Amniotic epithelial cell (primary cell): ENCODE measurements at regions not wholly inside any gene's neighbourhood (a gene's known extent, or its start where the extent isn't known, plus 50 kb on each side); places are given as distances from the start of the nearest gene placed in this dataset.
"Not testable (repeated sequence)": the region's sequence is repeated elsewhere in the genome, so short reads cannot be mapped to it uniquely, and the experiment has no call there.

ENCODE experiments used
- DNase-seq: peaks from one replicate; pipeline ENCODE4 v3.0.0-alpha.2; 2010; ENCODE audit warnings: low read depth

- DNase-seq: peak; percentile 53
These were observed 100.4 kb upstream of the PMCH start for GRCh38 chr12:102298022-102298421.

- no peak for DNase-seq
These were observed 99.8 kb upstream of the PMCH start for GRCh38 chr12:102297412-102297811.

- no peak for DNase-seq
These were observed 96.9 kb upstream of the PMCH start for GRCh38 chr12:102294568-102294967.

- DNase-seq: peak; percentile 47
These were observed 94.1 kb upstream of the PMCH start for GRCh38 chr12:102291498-102292440.

GRCh38 chr12:102289702-102290101 lies 92.1 kb upstream of the PMCH start:
- not testable (repeated sequence) for DNase-seq

GRCh38 chr12:102281231-102281630 lies 83.6 kb upstream of the PMCH start:
- DNase-seq: no peak

- DNase-seq: not testable (repeated sequence)
These were observed 58.1 kb upstream of the PMCH start for GRCh38 chr12:102255687-102256086.

GRCh38 chr12:102251005-102251404 lies 53.4 kb upstream of the PMCH start:
- not testable (repeated sequence) for DNase-seq

- DNase-seq: peak; percentile 37
These were observed 51.6 kb upstream of the PMCH start for GRCh38 chr12:102249079-102249841.
